Endothelial cell of hepatic sinusoid (primary cell): ENCODE measurements at regions not wholly inside any gene's neighbourhood (a gene's known extent, or its start where the extent isn't known, plus 50 kb on each side); places are given as distances from the start of the nearest gene placed in this dataset.

Experiments used
- in situ Hi-C: cut with HindIII; loops from 2 replicates; pipeline ENCODE4 v1.10.0; 2017; ENCODE audit warnings: low sequenced_read_pairs

DNA sequence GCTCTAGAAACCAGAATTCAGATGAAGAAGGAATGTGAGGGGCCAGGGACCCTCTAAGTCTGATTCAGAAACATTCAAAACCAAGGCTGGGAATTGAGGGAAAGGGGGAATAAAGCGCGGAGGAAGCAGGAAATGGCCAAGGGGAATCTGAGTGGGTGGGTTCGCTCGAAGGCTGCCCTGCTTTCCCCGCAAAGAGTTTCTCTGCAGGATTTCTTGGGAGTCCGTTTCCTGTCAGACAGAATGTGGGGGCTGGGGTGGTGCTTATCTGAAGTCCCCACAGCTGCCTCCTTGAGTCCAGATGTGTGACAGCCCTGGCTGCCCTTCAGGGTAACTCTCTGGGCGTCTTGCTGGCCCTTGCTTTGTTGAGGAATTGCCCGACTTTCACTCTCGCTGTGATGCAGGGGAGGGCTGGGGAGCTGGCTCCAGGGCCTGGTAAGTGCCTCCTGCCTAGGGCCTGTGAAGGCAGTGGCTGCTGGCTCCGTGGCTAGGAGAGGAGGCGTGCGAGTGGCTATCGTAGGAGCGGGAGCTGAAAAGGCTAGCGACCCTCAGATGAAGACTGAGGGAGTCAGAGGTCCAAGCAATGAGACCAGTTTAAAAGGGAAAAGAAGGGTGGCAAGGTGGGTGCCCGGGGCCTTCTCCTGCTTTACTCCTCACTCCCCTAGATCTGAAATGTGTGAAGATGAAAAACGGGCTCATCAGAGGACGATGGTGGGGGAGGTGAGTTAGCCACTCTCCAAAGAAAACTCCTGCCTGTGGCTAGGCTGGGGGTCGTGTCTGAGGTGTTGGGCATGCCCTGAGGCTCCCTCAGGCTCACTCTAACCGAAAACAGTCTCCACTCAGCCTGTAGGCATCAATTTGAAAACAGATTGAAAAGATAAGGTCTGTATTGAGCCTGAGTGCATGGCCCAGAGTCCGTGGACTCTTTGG is 143.9 kb upstream of the UMPS start:
- in situ Hi-C loops, result no loop called here

DNA sequence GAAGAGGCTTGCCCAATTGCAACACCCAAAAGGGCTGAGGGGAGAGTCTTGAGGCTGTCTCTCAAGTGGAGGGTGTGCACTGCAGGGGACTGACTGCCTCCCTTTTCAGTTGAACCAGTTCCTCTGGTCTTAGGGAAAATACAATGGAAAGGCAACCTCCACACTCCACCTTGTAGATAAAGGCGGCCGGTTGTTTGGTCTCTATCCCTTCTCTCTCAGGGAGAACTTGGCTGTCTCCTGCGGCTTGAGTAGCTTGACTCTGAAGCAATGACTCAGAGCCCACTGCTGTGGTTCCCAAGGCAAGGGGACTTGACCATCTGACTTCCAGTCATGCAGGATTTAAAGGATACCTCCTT is 143.2 kb upstream of the UMPS start:
- in situ Hi-C loops, result no loop called here

DNA sequence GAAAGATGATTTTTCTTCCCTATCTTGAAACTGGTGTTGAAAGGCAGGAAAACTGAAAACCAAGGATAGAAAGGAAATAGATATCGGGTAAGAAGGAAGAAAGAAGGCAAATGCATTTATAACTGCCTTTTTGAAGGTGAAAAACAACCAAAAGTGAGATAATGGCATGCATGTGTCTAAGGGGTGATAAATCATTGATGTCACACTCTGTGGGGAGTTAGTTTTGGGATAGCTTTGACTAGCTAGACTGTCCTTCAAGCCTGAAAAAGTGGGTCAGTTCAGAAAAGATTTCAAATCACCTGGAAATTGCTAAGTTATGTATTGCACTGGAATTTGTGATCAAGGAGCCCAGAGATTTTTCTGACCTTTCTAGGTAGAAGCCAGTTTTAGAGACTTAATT is 142.2 kb upstream of the UMPS start:
- in situ Hi-C loops, result no loop called here

- in situ Hi-C loops, result no loop called here
These were observed 141.5 kb upstream of the UMPS start for GRCh38 chr3:124588794-124589193.

- in situ Hi-C loops, result no loop called here
These were observed 138.6 kb upstream of the UMPS start for GRCh38 chr3:124591699-124592098.

DNA sequence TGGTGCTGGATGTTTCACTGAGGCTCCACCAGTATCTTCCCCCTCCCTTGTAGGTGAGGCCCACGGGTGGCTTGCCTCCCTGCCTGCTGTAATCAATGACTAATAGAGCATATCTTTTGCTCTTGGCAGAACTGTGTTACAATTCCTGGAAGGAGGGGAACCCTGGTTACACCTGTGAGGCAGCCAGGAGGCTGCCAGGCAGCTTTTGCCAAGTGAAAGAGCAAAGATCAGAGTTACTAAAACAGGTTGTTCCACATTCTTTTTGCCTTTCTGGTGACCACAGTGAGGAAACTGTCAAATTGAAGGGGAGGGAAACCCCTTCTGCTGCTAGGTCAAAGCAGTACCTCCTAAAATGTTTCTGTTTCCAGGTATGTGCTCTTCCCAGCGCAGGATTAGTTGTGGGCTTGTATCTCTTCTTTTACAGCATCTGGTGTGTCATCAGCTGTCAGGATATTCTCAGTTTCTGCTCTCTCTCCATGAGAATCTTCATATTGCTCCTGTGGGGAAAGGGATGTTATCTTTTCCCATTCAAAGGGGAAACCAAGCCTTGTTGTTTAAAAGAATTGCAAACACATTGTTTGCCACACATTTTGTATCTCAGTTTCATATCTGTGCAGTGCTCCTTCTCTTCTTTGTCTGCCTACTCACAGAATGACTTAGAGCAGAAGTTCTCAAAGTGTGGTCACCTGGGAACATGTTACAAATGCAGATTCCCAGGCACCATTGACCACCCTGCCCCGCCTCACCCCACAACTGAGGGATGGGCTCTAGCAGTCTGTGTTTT is 137.4 kb upstream of the UMPS start:
- in situ Hi-C loops, result no loop called here

- in situ Hi-C loops, result no loop called here
These were observed 136.8 kb upstream of the UMPS start for GRCh38 chr3:124593442-124593829.

DNA sequence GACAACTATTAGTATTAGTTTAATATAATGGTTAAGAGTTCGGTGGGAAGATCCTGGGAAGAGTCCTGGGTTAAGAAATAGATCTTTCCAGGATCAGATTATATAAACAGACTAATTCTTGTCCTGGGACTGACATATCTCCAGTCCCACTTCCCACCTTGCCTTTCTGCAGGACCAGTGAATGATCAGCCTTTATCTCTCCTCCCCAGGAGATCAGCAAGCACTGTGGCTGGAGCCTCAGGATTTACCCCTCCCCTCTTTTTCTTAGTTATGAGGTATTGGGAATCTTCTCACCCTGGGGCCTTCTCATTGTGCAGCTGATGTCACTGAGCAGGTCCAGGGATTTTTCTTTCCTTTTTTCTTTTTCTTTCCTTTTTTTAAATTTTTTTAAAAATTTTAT is 135.7 kb upstream of the UMPS start:
- in situ Hi-C loops, result no loop called here

GRCh38 chr3:124597273-124597672 is 133.0 kb upstream of the UMPS start:
- in situ Hi-C loops, result no loop called here

- in situ Hi-C loops, result no loop called here
These were observed 132.3 kb upstream of the UMPS start for GRCh38 chr3:124597979-124598378.

GRCh38 chr3:124599147-124599765 is 131.0 kb upstream of the UMPS start:
- in situ Hi-C loops, result no loop called here

- in situ Hi-C loops, result loop anchor here (5.0 kb wide), 2 partner anchors 72 to 73 kb away; no protein-coding TSS in a partner anchor
These were observed 130.2 kb upstream of the UMPS start for GRCh38 chr3:124599779-124600693.

- in situ Hi-C loops, result loop anchor here (5.0 kb wide), 2 partner anchors 72 to 73 kb away; no protein-coding TSS in a partner anchor
These were observed 129.5 kb upstream of the UMPS start for GRCh38 chr3:124600765-124601164.

- in situ Hi-C loops, result loop anchor here (5.0 kb wide), 2 partner anchors 71 to 74 kb away; no protein-coding TSS in a partner anchor
These were observed 129.1 kb upstream of the UMPS start for GRCh38 chr3:124601190-124601589.

GRCh38 chr3:124602980-124603627 is 127.1 kb upstream of the UMPS start:
- in situ Hi-C loops, result loop anchor here (5.0 kb wide), 2 partner anchors 69 to 76 kb away; no protein-coding TSS in a partner anchor

DNA sequence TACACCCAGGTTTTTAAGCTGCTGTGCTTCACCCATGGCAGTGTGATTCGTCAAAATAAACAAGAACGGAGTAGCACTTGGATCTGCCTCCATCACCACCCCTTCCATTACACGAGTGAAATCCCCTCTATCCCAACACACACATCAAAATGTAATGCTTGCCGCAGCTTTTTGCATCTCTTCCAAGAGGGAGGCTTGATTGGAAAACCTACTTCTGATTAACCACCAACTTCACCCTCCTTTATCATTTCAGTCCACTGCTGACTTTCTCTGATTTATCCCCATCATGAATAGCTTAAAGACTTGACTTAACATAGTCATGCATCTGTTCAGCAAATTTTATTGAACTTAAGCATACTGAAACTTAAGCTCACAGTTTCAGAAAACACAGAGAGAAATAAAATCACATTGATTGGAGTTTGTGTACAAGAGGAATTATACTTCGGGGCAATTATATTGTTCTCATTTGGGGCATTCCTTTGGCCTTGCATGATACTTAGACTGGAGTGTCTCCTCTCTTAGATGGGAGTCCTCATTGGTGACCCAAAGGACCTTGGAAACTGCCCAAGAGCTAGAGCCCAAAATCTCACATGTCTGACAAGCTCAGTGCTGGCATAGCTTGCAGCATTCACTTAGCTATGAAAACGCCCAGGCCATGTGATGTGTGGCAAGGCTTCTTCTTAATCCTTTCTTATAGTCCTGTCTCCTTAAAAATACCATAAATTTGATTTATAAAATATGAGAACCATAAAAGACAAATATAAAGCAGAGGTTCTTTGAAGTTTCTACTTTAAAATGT is 124.3 kb upstream of the UMPS start:
- in situ Hi-C loops, result no loop called here

DNA sequence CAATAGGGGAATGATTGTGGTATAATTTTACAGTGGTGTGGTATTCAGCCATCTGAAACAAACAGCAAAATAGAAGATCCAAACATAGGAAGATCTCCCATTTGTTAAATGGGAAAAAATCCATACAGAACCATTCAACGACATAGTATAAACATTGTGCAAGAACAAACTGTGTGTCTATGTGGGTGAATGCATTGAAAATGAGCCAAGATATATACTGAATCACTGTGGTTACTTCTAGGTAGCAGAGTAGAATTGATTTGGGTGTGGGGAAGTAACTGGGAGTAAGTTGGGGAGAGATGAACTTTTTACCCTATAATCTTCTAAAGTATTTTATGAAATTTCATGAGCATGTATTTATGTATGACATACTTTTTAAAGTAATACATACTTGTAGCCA is 123.1 kb upstream of the UMPS start:
- in situ Hi-C loops, result no loop called here

GRCh38 chr3:124609402-124609801 is 120.8 kb upstream of the UMPS start:
- in situ Hi-C loops, result no loop called here

- in situ Hi-C loops, result no loop called here
These were observed 120.1 kb upstream of the UMPS start for GRCh38 chr3:124610130-124610529.
